ENCODE measurements at regions not wholly inside any gene's neighbourhood (a gene's known extent, or its start where the extent isn't known, plus 50 kb on each side); places are given as distances from the start of the nearest gene placed in this dataset.

GRCh38 chr5:4383518-4384198, 756.5 kb upstream of the ADAMTS16 start:
- 42 to 49% methylated on average over 7 of the region's 7 CpGs for WGBS, 2 donors
- no peak for ATAC-seq
- H3K27ac ChIP-seq, result no peak overlapping the region
- no peak overlapping the region for H3K4me3 ChIP-seq
- no peak for DNase-seq
- H3K27me3 ChIP-seq, result no peaks in the 10 kb centered on the region
- TF ChIP-seq CTCF (IDR thresholded peaks at IDR 0.05), result no peak
- intact Hi-C loops (cut with DNase I), result no loop called here
- no peaks in the 10 kb centered on the region for H3K36me3 ChIP-seq
- no peaks in the 10 kb centered on the region for H3K4me1 ChIP-seq
- FAIRE-seq, result no peak
- no peaks in the 10 kb centered on the region for H3K9me3 ChIP-seq

GRCh38 chr5:4384649-4385048, 755.5 kb upstream of the ADAMTS16 start:
- no peak for FAIRE-seq
- no peaks in the 10 kb centered on the region for H3K36me3 ChIP-seq
- H3K4me3 ChIP-seq, result no peak overlapping the region
- no peak for DNase-seq
- intact Hi-C loops (cut with DNase I), result no loop called here
- no peaks in the 10 kb centered on the region for H3K9me3 ChIP-seq
- no peak for TF ChIP-seq CTCF (IDR thresholded peaks at IDR 0.05)
- 51 to 63% methylated on average over 6 of the region's 6 CpGs for WGBS, 2 donors
- H3K4me1 ChIP-seq, result no peaks in the 10 kb centered on the region
- no peak for ATAC-seq
- H3K27me3 ChIP-seq, result no peaks in the 10 kb centered on the region
- no peak overlapping the region for H3K27ac ChIP-seq

GRCh38 chr5:4386152-4386551, 754.0 kb upstream of the ADAMTS16 start:
- no peaks in the 10 kb centered on the region for H3K4me1 ChIP-seq
- intact Hi-C loops (cut with DNase I), result no loop called here
- ATAC-seq (no peak), DNase-seq (no peak), FAIRE-seq (no peak)
- H3K27ac ChIP-seq, result no peak overlapping the region
- no peaks in the 10 kb centered on the region for H3K27me3 ChIP-seq
- WGBS, 2 donors, result 76 to 81% methylated on average over 1 of the region's 1 CpG
- TF ChIP-seq CTCF (IDR thresholded peaks at IDR 0.05), result no peak
- H3K9me3 ChIP-seq, result no peaks in the 10 kb centered on the region
- no peak overlapping the region for H3K4me3 ChIP-seq
- no peaks in the 10 kb centered on the region for H3K36me3 ChIP-seq

- TF ChIP-seq CTCF (IDR thresholded peaks at IDR 0.05), result no peak
- FAIRE-seq (no peak), DNase-seq (no peak), ATAC-seq (peak in 2 of 4 donors; percentile 12 to 19)
- Histone ChIP-seq H3K4me1 (no peaks in the 10 kb centered on the region), H3K9me3 (no peaks in the 10 kb centered on the region), H3K27ac (no peak overlapping the region), H3K27me3 (no peaks in the 10 kb centered on the region), H3K36me3 (no peaks in the 10 kb centered on the region), H3K4me3 (no peak overlapping the region)
- 56 to 69% methylated on average over 3 of the region's 3 CpGs for WGBS, 2 donors
- intact Hi-C loops (cut with DNase I), result no loop called here
These were observed 752.8 kb upstream of the ADAMTS16 start for GRCh38 chr5:4387290-4387689.

- H3K36me3 ChIP-seq, result no peaks in the 10 kb centered on the region
- ATAC-seq, result no peak
- H3K9me3 ChIP-seq, result no peaks in the 10 kb centered on the region
- H3K27me3 ChIP-seq, result peaks cover 0 to 3% (median 0%) of the 10 kb centered on the region in 4 donors
- no peak for DNase-seq
- no peak for FAIRE-seq
- no peak for TF ChIP-seq CTCF (IDR thresholded peaks at IDR 0.05)
- no peaks in the 10 kb centered on the region for H3K4me1 ChIP-seq
- no peak overlapping the region for H3K4me3 ChIP-seq
- intact Hi-C loops (cut with DNase I), result no loop called here
- WGBS, 2 donors, result 40 to 63% methylated on average over 2 of the region's 2 CpGs
- H3K27ac ChIP-seq, result no peak overlapping the region
These were observed 744.4 kb upstream of the ADAMTS16 start for GRCh38 chr5:4395752-4396151.

All from pancreas (tissue), 10 donors.